Loucy (cell line): ENCODE measurements at regions not wholly inside any gene's neighbourhood (a gene's known extent, or its start where the extent isn't known, plus 50 kb on each side); places are given as distances from the start of the nearest gene placed in this dataset.
A peak's percentile ranks its signal among the peaks of the same experiment; 100 is the strongest.

Source experiments
- H2AFZ ChIP-seq: fragments of 200-600 bp; sonication (generic); 2 replicates; pipeline ENCODE4 v1.6.0; 2016; ENCODE audit warnings: antibody characterized with exemption, mild to moderate bottlenecking, low read length, moderate library complexity
- H3F3A ChIP-seq: fragments of 200-600 bp; 2 replicates; pipeline ENCODE4 v1.6.0; 2016; ENCODE audit warnings: antibody characterized with exemption, low read depth, mild to moderate bottlenecking
- H3K27me3 ChIP-seq: fragments of 200-600 bp; sonication (generic); 2 replicates; pipeline ENCODE4 v1.6.1; 2014; ENCODE audit warnings: low read length, mild to moderate bottlenecking; ENCODE audit not compliant: insufficient read depth, poor library complexity, severe bottlenecking
- H3K36me3 ChIP-seq: fragments of 200-600 bp; sonication (generic); 2 replicates; pipeline ENCODE4 v1.6.1; 2016; ENCODE audit warnings: low read length; ENCODE audit not compliant: insufficient read depth
- H3K4me1 ChIP-seq: fragments of 200-600 bp; sonication (generic); 2 replicates; pipeline ENCODE4 v1.5.1; 2014; ENCODE audit warnings: low read length, mild to moderate bottlenecking; ENCODE audit not compliant: insufficient read depth, poor library complexity, severe bottlenecking
- H3K4me2 ChIP-seq: fragments of 200-600 bp; sonication (generic); 2 replicates; pipeline ENCODE4 v1.6.0; 2014; ENCODE audit warnings: antibody characterized with exemption, low read length, low read depth, mild to moderate bottlenecking; ENCODE audit not compliant: poor library complexity, severe bottlenecking
- H3K4me3 ChIP-seq: fragments of 200-600 bp; sonication (generic); 2 replicates; pipeline ENCODE4 v1.5.1; 2014; ENCODE audit warnings: low read length, mild to moderate bottlenecking, mixed read lengths; ENCODE audit not compliant: poor library complexity, severe bottlenecking
- H3K79me2 ChIP-seq: fragments of 200-600 bp; sonication (generic); 2 replicates; pipeline ENCODE4 v1.6.1; 2014; ENCODE audit warnings: low read length; ENCODE audit not compliant: insufficient read depth
- H3K9ac ChIP-seq: fragments of 200-600 bp; sonication (generic); 2 replicates; pipeline ENCODE4 v1.6.0; 2014; ENCODE audit warnings: mild to moderate bottlenecking, low read depth, low read length, moderate library complexity; ENCODE audit not compliant: poor library complexity, severe bottlenecking
- H3K9me2 ChIP-seq: fragments of 200-600 bp; sonication (generic); replicated peaks from 2 replicates; pipeline ENCODE4 v1.6.1; 2016; ENCODE audit warnings: low read depth, low read length, mixed read lengths
- H3K9me3 ChIP-seq: fragments of 200-600 bp; sonication (generic); 2 replicates; pipeline ENCODE4 v1.6.1; 2014; ENCODE audit warnings: mild to moderate bottlenecking, antibody characterized with exemption, low read length, low read depth; ENCODE audit not compliant: insufficient read depth
- H4K20me1 ChIP-seq: fragments of 200-600 bp; sonication (generic); 2 replicates; pipeline ENCODE4 v1.6.0; 2014; ENCODE audit warnings: antibody characterized with exemption, low read length, mild to moderate bottlenecking; ENCODE audit not compliant: insufficient read depth, poor library complexity, severe bottlenecking
- CTCF ChIP-seq: fragments of 200-600 bp; sonication (generic); conservative IDR thresholded peaks from 2 replicates; pipeline ENCODE4 v1.5.1; 2014; ENCODE audit warnings: mild to moderate bottlenecking, antibody characterized with exemption, low read length
- EZH2phosphoT487 ChIP-seq: fragments of 200-600 bp; IDR thresholded peaks from 2 replicates; pipeline ENCODE4 v1.6.1; 2018; ENCODE audit warnings: antibody characterized with exemption, mild to moderate bottlenecking, moderate library complexity, borderline replicate concordance

- no peak overlapping the region for H3K4me2 ChIP-seq
- H4K20me1 ChIP-seq: no peaks in the 10 kb centered on the region
- H3K36me3 ChIP-seq: no peaks in the 10 kb centered on the region
- no peaks in the 10 kb centered on the region for H3K9me2 ChIP-seq
- H2AFZ ChIP-seq: no peak overlapping the region
- H3F3A ChIP-seq: no peaks in the 10 kb centered on the region
- no peaks in the 10 kb centered on the region for H3K79me2 ChIP-seq
- no peaks in the 10 kb centered on the region for H3K27me3 ChIP-seq
- no peak for TF ChIP-seq EZH2phosphoT487
- TF ChIP-seq CTCF: no peak
- no peak overlapping the region for H3K9ac ChIP-seq
- no peaks in the 10 kb centered on the region for H3K9me3 ChIP-seq
- H3K4me1 ChIP-seq: no peaks in the 10 kb centered on the region
- H3K4me3 ChIP-seq: no peak overlapping the region
These were observed 118.3 kb downstream of the LRIG3 start for GRCh38 chr12:58801986-58802385.

- Histone ChIP-seq H3K27me3 (no peaks in the 10 kb centered on the region), H3K4me2 (no peak overlapping the region), H3K9me2 (no peaks in the 10 kb centered on the region), H3K9me3 (no peaks in the 10 kb centered on the region), H3K9ac (no peak overlapping the region), H4K20me1 (no peaks in the 10 kb centered on the region), H3K36me3 (no peaks in the 10 kb centered on the region), H2AFZ (no peak overlapping the region), H3K4me1 (no peaks in the 10 kb centered on the region), H3F3A (no peaks in the 10 kb centered on the region), H3K4me3 (no peak overlapping the region), H3K79me2 (no peaks in the 10 kb centered on the region)
- TF ChIP-seq EZH2phosphoT487 (no peak), CTCF (no peak)
These were observed 116.4 kb downstream of the LRIG3 start for GRCh38 chr12:58803908-58804307.

- no peak overlapping the region for H3K9ac ChIP-seq
- no peaks in the 10 kb centered on the region for H4K20me1 ChIP-seq
- no peaks in the 10 kb centered on the region for H3K79me2 ChIP-seq
- no peak overlapping the region for H3K4me3 ChIP-seq
- no peaks in the 10 kb centered on the region for H3F3A ChIP-seq
- TF ChIP-seq CTCF (peak; percentile 76), EZH2phosphoT487 (no peak)
- H3K4me1 ChIP-seq: no peaks in the 10 kb centered on the region
- H3K36me3 ChIP-seq: no peaks in the 10 kb centered on the region
- H3K9me2 ChIP-seq: no peaks in the 10 kb centered on the region
- no peak overlapping the region for H3K4me2 ChIP-seq
- no peaks in the 10 kb centered on the region for H3K9me3 ChIP-seq
- no peak overlapping the region for H2AFZ ChIP-seq
- H3K27me3 ChIP-seq: no peaks in the 10 kb centered on the region
These were observed 115.6 kb downstream of the LRIG3 start for GRCh38 chr12:58804749-58805148.
